ENCODE measurements at regions not wholly inside any gene's neighbourhood (a gene's known extent, or its start where the extent isn't known, plus 50 kb on each side); places are given as distances from the start of the nearest gene placed in this dataset.

DNA sequence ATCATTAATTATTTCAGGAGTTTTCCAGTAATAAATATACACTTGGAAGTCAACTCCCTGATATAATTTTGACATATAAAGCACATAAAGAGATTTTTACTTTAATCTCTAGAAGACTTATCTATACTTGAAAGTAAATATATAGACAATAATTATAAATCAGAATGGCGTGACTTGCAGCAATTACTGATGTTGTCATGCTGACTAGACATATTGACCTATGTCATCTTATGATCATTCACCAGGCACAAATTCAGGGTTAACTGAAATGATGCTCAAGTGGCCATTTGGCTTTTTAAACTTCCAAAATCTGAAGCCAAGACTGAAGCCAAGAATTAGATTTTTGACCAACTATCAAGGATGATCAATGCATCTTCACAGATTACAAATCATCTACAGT lies 192.2 kb downstream of the MCHR2 start:
- no peak overlapping the region for H3K4me3 Mint-ChIP-seq (ENCODE audit: unreplicated experiment)
- H3K27me3 Mint-ChIP-seq (ENCODE audit: low read depth) = peaks cover 24% of the 10 kb centered on the region
- DNase-seq (ENCODE audit: low spot score) = no peak
- H3K27ac Mint-ChIP-seq (ENCODE audit: unreplicated experiment) = no peak overlapping the region
- H3K36me3 Mint-ChIP-seq (ENCODE audit: low read depth) = no peaks in the 10 kb centered on the region
- no peaks in the 10 kb centered on the region for H3K4me1 Mint-ChIP-seq (ENCODE audit: low read depth)
- H3K9me3 Mint-ChIP-seq (ENCODE audit: low read depth) = no peaks in the 10 kb centered on the region
- TF ChIP-seq CTCF (IDR thresholded peaks at IDR 0.05) = no peak

- no peaks in the 10 kb centered on the region for H3K9me3 Mint-ChIP-seq (ENCODE audit: low read depth)
- H3K27me3 Mint-ChIP-seq (ENCODE audit: low read depth) = peaks cover 22% of the 10 kb centered on the region
- peak; percentile 17 for TF ChIP-seq CTCF (IDR thresholded peaks at IDR 0.05)
- no peaks in the 10 kb centered on the region for H3K36me3 Mint-ChIP-seq (ENCODE audit: low read depth)
- no peaks in the 10 kb centered on the region for H3K4me1 Mint-ChIP-seq (ENCODE audit: low read depth)
- no peak overlapping the region for H3K4me3 Mint-ChIP-seq (ENCODE audit: unreplicated experiment)
- no peak overlapping the region for H3K27ac Mint-ChIP-seq (ENCODE audit: unreplicated experiment)
- DNase-seq (ENCODE audit: low spot score) = no peak
Observed at GRCh38 chr6:99802396-99803031, 191.5 kb downstream of the MCHR2 start.

DNA sequence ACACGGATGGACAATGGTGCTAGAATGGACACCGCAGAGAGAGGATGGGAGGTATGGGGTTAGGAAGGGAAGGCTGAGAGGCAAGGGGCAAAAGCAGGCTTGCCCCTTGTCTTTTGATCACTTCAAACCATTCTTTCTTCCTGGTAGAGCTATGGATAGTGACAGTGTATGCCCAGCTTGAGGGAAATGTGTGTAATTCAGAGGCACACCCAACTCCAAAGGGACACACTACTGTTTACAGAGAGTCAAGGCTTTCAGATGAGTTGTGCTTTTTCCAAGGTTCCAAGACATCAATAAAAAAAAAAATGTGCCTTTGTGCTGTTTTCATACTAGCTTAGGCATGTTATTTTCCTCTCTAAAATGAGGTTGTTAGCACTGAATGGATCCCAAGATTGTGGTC lies 185.0 kb downstream of the MCHR2 start:
- Mint-ChIP-seq H3K4me1 (ENCODE audit: low read depth) (no peaks in the 10 kb centered on the region), H3K27me3 (ENCODE audit: low read depth) (peaks cover 50% of the 10 kb centered on the region), H3K9me3 (ENCODE audit: low read depth) (no peaks in the 10 kb centered on the region), H3K4me3 (ENCODE audit: unreplicated experiment) (no peak overlapping the region), H3K36me3 (ENCODE audit: low read depth) (no peaks in the 10 kb centered on the region), H3K27ac (ENCODE audit: unreplicated experiment) (no peak overlapping the region)
- no peak for TF ChIP-seq CTCF (IDR thresholded peaks at IDR 0.05)
- no peak for DNase-seq (ENCODE audit: low spot score)

DNA sequence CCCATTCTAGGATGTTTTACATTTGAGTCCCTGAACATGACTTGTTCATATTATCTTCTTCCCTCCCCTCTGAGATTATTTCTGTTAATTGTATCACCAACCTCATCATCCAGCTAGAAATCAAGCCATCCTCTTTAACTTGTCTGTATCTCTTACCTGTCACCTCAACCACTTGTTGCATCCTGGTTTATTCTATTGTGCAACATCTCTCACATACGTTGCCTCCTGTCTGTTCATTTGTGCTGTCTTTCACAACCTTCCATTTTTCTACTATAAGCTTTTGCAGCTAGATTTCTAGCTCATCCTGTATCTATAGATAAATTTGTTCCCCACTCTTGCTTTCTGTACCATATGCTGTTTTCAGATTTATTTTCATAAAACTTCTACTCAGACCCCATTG lies 183.7 kb downstream of the MCHR2 start:
- Mint-ChIP-seq H3K9me3 (ENCODE audit: low read depth) (no peaks in the 10 kb centered on the region), H3K4me1 (ENCODE audit: low read depth) (no peaks in the 10 kb centered on the region), H3K27me3 (ENCODE audit: low read depth) (peaks cover 43% of the 10 kb centered on the region), H3K27ac (ENCODE audit: unreplicated experiment) (no peak overlapping the region), H3K4me3 (ENCODE audit: unreplicated experiment) (no peak overlapping the region), H3K36me3 (ENCODE audit: low read depth) (no peaks in the 10 kb centered on the region)
- DNase-seq (ENCODE audit: low spot score) = no peak
- TF ChIP-seq CTCF (IDR thresholded peaks at IDR 0.05) = no peak

DNA sequence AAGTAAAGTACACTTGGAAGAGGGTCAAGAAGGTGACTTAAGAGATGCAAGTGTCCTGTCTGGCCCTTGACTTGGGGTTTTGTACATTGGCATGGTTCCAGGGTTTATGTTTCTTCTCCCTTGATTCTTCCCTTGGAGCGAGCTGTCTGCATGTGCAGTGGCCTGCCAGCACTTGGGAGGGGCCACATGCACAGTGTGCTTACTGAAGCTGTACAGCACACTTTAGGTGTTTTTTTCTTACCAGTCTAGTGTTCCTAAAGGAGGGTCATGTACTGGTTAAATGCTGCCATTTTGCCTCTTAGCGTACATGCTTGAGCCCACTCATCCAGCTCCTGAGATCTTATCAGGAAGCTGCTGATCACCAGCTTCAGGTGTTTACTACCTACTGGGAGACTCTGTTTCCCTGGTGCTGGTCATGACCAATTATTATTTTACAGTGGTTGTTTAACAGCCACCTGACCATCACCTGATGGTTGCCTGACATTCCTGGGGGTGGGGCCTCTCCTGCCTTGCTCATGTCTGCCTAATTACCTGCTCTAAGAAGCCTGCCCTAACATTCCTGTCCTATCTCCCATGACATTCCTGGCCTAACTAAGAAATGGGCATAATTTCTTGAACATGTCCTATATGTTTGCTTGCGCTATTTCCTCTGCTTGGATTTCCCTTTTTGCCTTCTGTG lies 182.9 kb downstream of the MCHR2 start:
- H3K9me3 Mint-ChIP-seq (ENCODE audit: low read depth) = no peaks in the 10 kb centered on the region
- H3K27me3 Mint-ChIP-seq (ENCODE audit: low read depth) = peaks cover 39% of the 10 kb centered on the region
- no peak for DNase-seq (ENCODE audit: low spot score)
- H3K4me3 Mint-ChIP-seq (ENCODE audit: unreplicated experiment) = no peak overlapping the region
- H3K4me1 Mint-ChIP-seq (ENCODE audit: low read depth) = no peaks in the 10 kb centered on the region
- TF ChIP-seq CTCF (IDR thresholded peaks at IDR 0.05) = no peak
- no peaks in the 10 kb centered on the region for H3K36me3 Mint-ChIP-seq (ENCODE audit: low read depth)
- H3K27ac Mint-ChIP-seq (ENCODE audit: unreplicated experiment) = no peak overlapping the region
